RWPE2 (cell line): ENCODE measurements at regions not wholly inside any gene's neighbourhood (a gene's known extent, or its start where the extent isn't known, plus 50 kb on each side); places are given as distances from the start of the nearest gene placed in this dataset.

Source experiments
- ATAC-seq: fragments of 200-7000 bp; cut with Tn5 transposase; 3 replicates; pipeline ENCODE4 v1.9.1; 2021; ENCODE audit warnings: low read depth
- DNase-seq: peaks from one replicate; pipeline ENCODE4 v3.0.0-alpha.2; 2020; ENCODE audit warnings: low spot score
- H3K27ac ChIP-seq: fragments of 450-650 bp; 2 replicates; pipeline ENCODE4 v1.5.1; 2017; ENCODE audit warnings: mild to moderate bottlenecking; ENCODE audit not compliant: poor library complexity, severe bottlenecking
- H3K27me3 ChIP-seq: fragments of 250-450 bp; sonication (Bioruptor Pico); 2 replicates; pipeline ENCODE4 v1.5.1; 2021; ENCODE audit warnings: mild to moderate bottlenecking, moderate library complexity; ENCODE audit not compliant: insufficient read depth, poor library complexity, severe bottlenecking
- H3K36me3 ChIP-seq: fragments of 250-450 bp; sonication (Bioruptor Pico); 2 replicates; pipeline ENCODE4 v1.5.1; 2020; ENCODE audit warnings: low read depth, mild to moderate bottlenecking, moderate library complexity
- H3K4me1 ChIP-seq: fragments of 250-450 bp; sonication (Bioruptor Pico); 2 replicates; pipeline ENCODE4 v1.5.1; 2021; ENCODE audit warnings: mild to moderate bottlenecking, moderate library complexity; ENCODE audit not compliant: insufficient read depth, poor library complexity, severe bottlenecking
- H3K4me3 ChIP-seq: fragments of 250-450 bp; sonication (Bioruptor Pico); 2 replicates; pipeline ENCODE4 v1.5.1; 2021; ENCODE audit warnings: mild to moderate bottlenecking, moderate library complexity; ENCODE audit not compliant: severe bottlenecking
- H3K9me3 ChIP-seq: fragments of 250-450 bp; sonication (Bioruptor Pico); 2 replicates; pipeline ENCODE4 v1.5.1; 2021; ENCODE audit warnings: mild to moderate bottlenecking, moderate library complexity; ENCODE audit not compliant: severe bottlenecking
- CTCF ChIP-seq: fragments of 450-650 bp; IDR thresholded peaks from one replicate; pipeline ENCODE4 v1.5.1; 2017; ENCODE audit warnings: mild to moderate bottlenecking, moderate library complexity; ENCODE audit not compliant: poor library complexity, severe bottlenecking

DNA sequence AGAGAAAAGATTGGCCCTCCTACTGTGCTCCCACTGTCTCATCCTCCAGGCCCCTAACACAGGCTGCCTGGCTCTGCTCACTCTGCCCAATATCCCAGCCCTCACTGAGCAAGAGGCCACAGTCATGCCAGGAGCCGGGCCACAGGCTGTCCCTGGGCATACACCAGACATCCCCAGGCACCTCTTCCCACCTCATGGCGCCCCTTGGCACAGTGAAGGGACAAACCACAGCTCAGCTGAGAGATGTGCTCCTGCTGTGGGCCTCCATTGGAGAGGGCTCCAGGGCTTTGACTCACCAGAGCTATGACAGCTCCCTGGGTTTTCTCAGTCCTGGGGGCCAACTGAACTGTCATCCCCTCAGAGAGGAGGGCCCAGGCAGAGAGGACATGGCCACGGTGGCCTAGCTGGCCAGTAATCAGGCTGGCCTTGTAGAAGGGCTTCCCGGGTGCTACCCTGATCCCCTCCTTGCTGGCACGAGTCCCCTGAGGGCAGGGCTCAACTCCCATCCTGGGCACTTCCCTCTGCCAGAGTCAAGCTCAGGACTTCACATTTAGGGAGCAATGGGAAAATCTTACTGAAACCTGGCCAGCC lies 220.9 kb downstream of the TUBA3C start:
- Histone ChIP-seq H3K36me3 (no peaks in the 10 kb centered on the region), H3K4me3 (no peak overlapping the region), H3K4me1 (no peaks in the 10 kb centered on the region), H3K9me3 (no peaks in the 10 kb centered on the region), H3K27ac (no peak overlapping the region), H3K27me3 (no peaks in the 10 kb centered on the region)
- no peak for ATAC-seq
- no peak for DNase-seq
- TF ChIP-seq CTCF = no peak

GRCh38 chr13:18959996-18960395 lies 221.6 kb downstream of the TUBA3C start:
- H3K9me3 ChIP-seq = no peaks in the 10 kb centered on the region
- no peak for TF ChIP-seq CTCF
- DNase-seq (no peak), ATAC-seq (no peak)
- H3K4me1 ChIP-seq = no peaks in the 10 kb centered on the region
- no peak overlapping the region for H3K4me3 ChIP-seq
- no peaks in the 10 kb centered on the region for H3K27me3 ChIP-seq
- H3K27ac ChIP-seq = no peak overlapping the region
- no peaks in the 10 kb centered on the region for H3K36me3 ChIP-seq

DNA sequence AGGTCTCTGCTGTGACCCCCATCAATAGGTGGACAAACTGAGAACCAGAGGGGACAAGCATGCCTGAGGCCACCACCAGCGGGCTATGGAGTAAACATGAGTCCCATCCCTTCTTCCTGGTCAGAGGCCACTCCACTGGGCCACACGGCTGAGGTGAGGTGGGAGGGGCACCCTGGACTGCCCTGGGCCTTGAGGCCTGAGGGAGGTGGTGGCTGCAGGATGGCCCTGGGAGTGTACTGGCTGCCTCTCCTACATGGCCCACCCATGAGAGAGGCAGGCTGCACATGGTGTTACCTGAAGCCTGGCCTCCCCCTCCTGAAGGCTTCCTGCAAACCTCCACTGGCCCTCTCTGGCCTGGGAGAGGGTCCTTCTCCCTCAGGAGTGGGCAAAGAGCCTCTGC lies 222.4 kb downstream of the TUBA3C start:
- no peak for TF ChIP-seq CTCF
- no peak overlapping the region for H3K4me3 ChIP-seq
- no peaks in the 10 kb centered on the region for H3K4me1 ChIP-seq
- no peaks in the 10 kb centered on the region for H3K9me3 ChIP-seq
- ATAC-seq = no peak
- DNase-seq = no peak
- no peaks in the 10 kb centered on the region for H3K27me3 ChIP-seq
- no peak overlapping the region for H3K27ac ChIP-seq
- no peaks in the 10 kb centered on the region for H3K36me3 ChIP-seq

DNA sequence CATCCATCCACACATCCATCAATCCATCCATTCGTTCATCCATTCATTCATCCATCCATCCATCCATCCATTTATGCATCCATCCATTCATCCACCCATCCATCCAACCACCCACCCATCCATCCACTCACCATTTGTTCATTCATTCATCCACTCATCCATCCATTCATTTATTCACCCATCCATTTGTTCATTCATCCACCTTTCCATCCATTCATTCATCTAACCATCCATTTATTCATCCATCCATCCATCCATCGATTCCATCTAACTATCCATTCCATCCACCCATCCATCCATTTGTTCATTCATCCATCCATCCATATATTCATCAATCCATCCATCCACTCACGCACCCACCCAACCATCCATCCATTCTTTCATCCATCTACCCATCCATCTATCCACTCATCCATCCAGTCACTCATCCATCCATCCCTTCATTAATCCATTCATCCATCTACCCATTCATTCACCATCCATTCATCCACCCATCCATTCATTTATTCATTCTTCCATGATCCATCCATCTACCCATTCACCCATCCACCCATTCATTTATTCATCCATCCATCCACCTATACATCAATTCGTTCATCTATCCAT lies 225.0 kb downstream of the TUBA3C start:
- Histone ChIP-seq H3K36me3 (no peaks in the 10 kb centered on the region), H3K4me3 (no peak overlapping the region), H3K4me1 (no peaks in the 10 kb centered on the region), H3K27ac (no peak overlapping the region), H3K9me3 (no peaks in the 10 kb centered on the region), H3K27me3 (no peaks in the 10 kb centered on the region)
- TF ChIP-seq CTCF = no peak
- DNase-seq (no peak), ATAC-seq (no peak)

GRCh38 chr13:18954254-18954653 lies 227.4 kb downstream of the TUBA3C start:
- DNase-seq = no peak
- Histone ChIP-seq H3K36me3 (no peaks in the 10 kb centered on the region), H3K4me3 (no peak overlapping the region), H3K9me3 (no peaks in the 10 kb centered on the region), H3K27me3 (no peaks in the 10 kb centered on the region), H3K27ac (no peak overlapping the region), H3K4me1 (no peaks in the 10 kb centered on the region)
- no peak for TF ChIP-seq CTCF
- no peak for ATAC-seq
